SK-N-SH treated with all-trans-retinoic acid at 6 μM for 48 hours (cell line): ENCODE measurements at regions not wholly inside any gene's neighbourhood (a gene's known extent, or its start where the extent isn't known, plus 50 kb on each side); places are given as distances from the start of the nearest gene placed in this dataset.

ENCODE experiments used
- ATAC-seq: fragments of 200-7000 bp; cut with Tn5 transposase; 3 replicates; pipeline ENCODE4 v1.9.1; 2020; ENCODE audit warnings: mild to moderate bottlenecking, moderate library complexity
- ARNTL ChIP-seq: fragments of 450-650 bp; formaldehyde crosslinking; IDR thresholded peaks from 2 replicates; pipeline ENCODE4 v1.5.0; 2020; ENCODE audit warnings: low read depth, mild to moderate bottlenecking, moderate library complexity, borderline replicate concordance
- BACH2 ChIP-seq: fragments of 250-450 bp; sonication (Bioruptor Pico); IDR thresholded peaks from 2 replicates; pipeline ENCODE4 v1.9.0; 2021; ENCODE audit warnings: mild to moderate bottlenecking, borderline replicate concordance
- CSDC2 ChIP-seq: fragments of 250-450 bp; sonication (Bioruptor Pico); IDR thresholded peaks from 2 replicates; pipeline ENCODE4 v1.5.0; 2020; ENCODE audit warnings: mild to moderate bottlenecking, moderate library complexity
- CSRNP3 ChIP-seq: fragments of 250-450 bp; sonication (Bioruptor Pico); IDR thresholded peaks from 2 replicates; pipeline ENCODE4 v1.5.1; 2021; ENCODE audit warnings: mild to moderate bottlenecking, moderate library complexity
- GLIS3 ChIP-seq: fragments of 250-450 bp; sonication (Bioruptor Pico); IDR thresholded peaks from 2 replicates; pipeline ENCODE4 v1.5.0; 2020; ENCODE audit warnings: mild to moderate bottlenecking, moderate library complexity
- ISL1 ChIP-seq: fragments of 250-450 bp; sonication (Bioruptor Pico); IDR thresholded peaks from 2 replicates; pipeline ENCODE4 v2.1.2; 2022; ENCODE audit warnings: mild to moderate bottlenecking, moderate library complexity
- OSR1 ChIP-seq: fragments of 250-450 bp; sonication (Bioruptor Pico); IDR thresholded peaks from 2 replicates; pipeline ENCODE4 v1.8.0; 2022; ENCODE audit warnings: moderate library complexity, mild to moderate bottlenecking, inconsistent platforms
- PPARA ChIP-seq: fragments of 250-450 bp; sonication (Bioruptor Pico); IDR thresholded peaks from 2 replicates; pipeline ENCODE4 v1.5.0; 2020; ENCODE audit warnings: mild to moderate bottlenecking, borderline replicate concordance
- TOX ChIP-seq: fragments of 250-450 bp; sonication (Bioruptor Pico); IDR thresholded peaks from 2 replicates; pipeline ENCODE4 v1.8.0; 2021; ENCODE audit warnings: mild to moderate bottlenecking, moderate library complexity, borderline replicate concordance
- ZC3H10 ChIP-seq: fragments of 250-450 bp; sonication (Bioruptor Pico); IDR thresholded peaks from 2 replicates; pipeline ENCODE4 v1.5.1; 2021; ENCODE audit warnings: mild to moderate bottlenecking, moderate library complexity
- ZFP3 ChIP-seq: fragments of 250-450 bp; sonication (Bioruptor Pico); IDR thresholded peaks from 2 replicates; pipeline ENCODE4 v1.5.0; 2020; ENCODE audit warnings: mild to moderate bottlenecking, moderate library complexity
- ZFP30 ChIP-seq: fragments of 450-650 bp; formaldehyde crosslinking; IDR thresholded peaks from 2 replicates; pipeline ENCODE4 v1.5.0; 2022; ENCODE audit warnings: mild to moderate bottlenecking, moderate library complexity
- ZNF565 ChIP-seq: fragments of 450-650 bp; formaldehyde crosslinking; conservative IDR thresholded peaks from 2 replicates; pipeline ENCODE4 v1.5.0; 2020; ENCODE audit warnings: low read depth, mild to moderate bottlenecking, moderate library complexity
- TF ChIP-seq, protein P1 (sequence below): fragments of 250-450 bp; sonication (Bioruptor Pico); IDR thresholded peaks from 2 replicates; pipeline ENCODE4 v1.5.1; 2020; ENCODE audit warnings: low read depth, mild to moderate bottlenecking, moderate library complexity
- TF ChIP-seq, protein P2 (sequence below): fragments of 250-450 bp; sonication (Bioruptor Pico); IDR thresholded peaks from 2 replicates; pipeline ENCODE4 v1.5.0; 2020; ENCODE audit warnings: mild to moderate bottlenecking, moderate library complexity
- TF ChIP-seq, protein P3 (sequence below): fragments of 250-450 bp; sonication (Bioruptor Pico); IDR thresholded peaks from 2 replicates; pipeline ENCODE4 v1.8.0; 2020; ENCODE audit warnings: mild to moderate bottlenecking, moderate library complexity, borderline replicate concordance

DNA sequence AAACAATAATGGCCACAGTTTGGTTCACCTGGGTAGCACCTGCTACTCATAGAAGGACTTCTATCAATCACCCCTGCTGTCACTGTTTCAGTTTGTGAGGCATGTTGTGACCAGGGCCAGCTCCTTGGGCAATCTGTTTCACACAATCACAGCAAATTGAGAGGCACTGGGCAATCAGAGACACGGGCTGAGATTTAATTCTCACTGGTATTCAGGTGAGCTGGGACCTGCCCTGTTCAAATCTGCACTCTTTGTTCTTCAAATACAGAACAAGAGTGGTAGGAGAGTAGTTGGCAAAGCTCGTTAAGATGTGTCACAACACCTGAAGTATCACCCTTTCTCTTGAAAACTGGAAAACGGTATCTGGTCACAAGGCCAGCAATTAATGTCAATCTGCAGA, 57.8 kb upstream of the NAP1L1 start (continued):
- TF ChIP-seq, protein P1, sequence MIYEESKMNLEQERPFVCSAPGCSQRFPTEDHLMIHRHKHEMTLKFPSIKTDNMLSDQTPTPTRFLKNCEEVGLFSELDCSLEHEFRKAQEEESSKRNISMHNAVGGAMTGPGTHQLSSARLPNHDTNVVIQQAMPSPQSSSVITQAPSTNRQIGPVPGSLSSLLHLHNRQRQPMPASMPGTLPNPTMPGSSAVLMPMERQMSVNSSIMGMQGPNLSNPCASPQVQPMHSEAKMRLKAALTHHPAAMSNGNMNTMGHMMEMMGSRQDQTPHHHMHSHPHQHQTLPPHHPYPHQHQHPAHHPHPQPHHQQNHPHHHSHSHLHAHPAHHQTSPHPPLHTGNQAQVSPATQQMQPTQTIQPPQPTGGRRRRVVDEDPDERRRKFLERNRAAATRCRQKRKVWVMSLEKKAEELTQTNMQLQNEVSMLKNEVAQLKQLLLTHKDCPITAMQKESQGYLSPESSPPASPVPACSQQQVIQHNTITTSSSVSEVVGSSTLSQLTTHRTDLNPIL, result no peak
- no peak for TF ChIP-seq ZNF565 (CRISPR knock-in tag)
- TF ChIP-seq ZC3H10 (CRISPR knock-in tag), result no peak
- TF ChIP-seq, all 23 proteins: peak for 0

DNA sequence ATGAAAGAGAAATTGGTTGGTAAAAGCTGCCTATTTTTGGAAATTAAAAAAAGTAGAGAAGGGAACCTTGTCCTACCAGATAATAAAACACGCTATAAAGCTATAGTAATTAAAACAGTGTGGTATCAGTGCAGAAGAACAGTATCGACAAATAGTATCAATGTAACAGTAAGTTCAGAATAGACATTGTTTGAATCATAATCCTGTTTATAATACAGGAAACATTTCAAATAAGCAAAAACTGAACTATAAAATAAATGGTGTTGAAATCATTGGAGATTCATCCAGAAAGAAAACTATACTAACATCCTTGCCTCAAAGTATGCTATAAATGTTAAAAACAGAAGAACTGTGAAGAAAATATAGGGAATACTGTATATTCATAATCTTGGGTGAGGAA, 54.2 kb upstream of the NAP1L1 start:
- ATAC-seq, result no peak
- no peak for TF ChIP-seq ISL1 (CRISPR knock-in tag)
- TF ChIP-seq, protein P2, sequence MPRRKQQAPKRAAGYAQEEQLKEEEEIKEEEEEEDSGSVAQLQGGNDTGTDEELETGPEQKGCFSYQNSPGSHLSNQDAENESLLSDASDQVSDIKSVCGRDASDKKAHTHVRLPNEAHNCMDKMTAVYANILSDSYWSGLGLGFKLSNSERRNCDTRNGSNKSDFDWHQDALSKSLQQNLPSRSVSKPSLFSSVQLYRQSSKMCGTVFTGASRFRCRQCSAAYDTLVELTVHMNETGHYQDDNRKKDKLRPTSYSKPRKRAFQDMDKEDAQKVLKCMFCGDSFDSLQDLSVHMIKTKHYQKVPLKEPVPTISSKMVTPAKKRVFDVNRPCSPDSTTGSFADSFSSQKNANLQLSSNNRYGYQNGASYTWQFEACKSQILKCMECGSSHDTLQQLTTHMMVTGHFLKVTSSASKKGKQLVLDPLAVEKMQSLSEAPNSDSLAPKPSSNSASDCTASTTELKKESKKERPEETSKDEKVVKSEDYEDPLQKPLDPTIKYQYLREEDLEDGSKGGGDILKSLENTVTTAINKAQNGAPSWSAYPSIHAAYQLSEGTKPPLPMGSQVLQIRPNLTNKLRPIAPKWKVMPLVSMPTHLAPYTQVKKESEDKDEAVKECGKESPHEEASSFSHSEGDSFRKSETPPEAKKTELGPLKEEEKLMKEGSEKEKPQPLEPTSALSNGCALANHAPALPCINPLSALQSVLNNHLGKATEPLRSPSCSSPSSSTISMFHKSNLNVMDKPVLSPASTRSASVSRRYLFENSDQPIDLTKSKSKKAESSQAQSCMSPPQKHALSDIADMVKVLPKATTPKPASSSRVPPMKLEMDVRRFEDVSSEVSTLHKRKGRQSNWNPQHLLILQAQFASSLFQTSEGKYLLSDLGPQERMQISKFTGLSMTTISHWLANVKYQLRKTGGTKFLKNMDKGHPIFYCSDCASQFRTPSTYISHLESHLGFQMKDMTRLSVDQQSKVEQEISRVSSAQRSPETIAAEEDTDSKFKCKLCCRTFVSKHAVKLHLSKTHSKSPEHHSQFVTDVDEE, result no peak
- no peak for TF ChIP-seq ZFP30 (CRISPR knock-in tag)
- TF ChIP-seq PPARA (CRISPR knock-in tag), result no peak
- no peak for TF ChIP-seq ZC3H10 (CRISPR knock-in tag)
- TF ChIP-seq TOX (CRISPR knock-in tag), result no peak
- no peak for TF ChIP-seq OSR1 (CRISPR knock-in tag)
- TF ChIP-seq ZNF565 (CRISPR knock-in tag), result no peak
- TF ChIP-seq GLIS3 (CRISPR knock-in tag), result no peak
- TF ChIP-seq ZFP3 (CRISPR knock-in tag), result no peak

GRCh38 chr12:76137606-76138005, 53.1 kb upstream of the NAP1L1 start:
- no peak for TF ChIP-seq ZNF565 (CRISPR knock-in tag)
- no peak for TF ChIP-seq TOX (CRISPR knock-in tag)
- TF ChIP-seq, protein P2, result no peak
- no peak for TF ChIP-seq CSRNP3 (CRISPR knock-in tag)
- no peak for TF ChIP-seq OSR1 (CRISPR knock-in tag)
- TF ChIP-seq, protein P1, result no peak
- no peak for TF ChIP-seq CSDC2
- TF ChIP-seq, protein P3, sequence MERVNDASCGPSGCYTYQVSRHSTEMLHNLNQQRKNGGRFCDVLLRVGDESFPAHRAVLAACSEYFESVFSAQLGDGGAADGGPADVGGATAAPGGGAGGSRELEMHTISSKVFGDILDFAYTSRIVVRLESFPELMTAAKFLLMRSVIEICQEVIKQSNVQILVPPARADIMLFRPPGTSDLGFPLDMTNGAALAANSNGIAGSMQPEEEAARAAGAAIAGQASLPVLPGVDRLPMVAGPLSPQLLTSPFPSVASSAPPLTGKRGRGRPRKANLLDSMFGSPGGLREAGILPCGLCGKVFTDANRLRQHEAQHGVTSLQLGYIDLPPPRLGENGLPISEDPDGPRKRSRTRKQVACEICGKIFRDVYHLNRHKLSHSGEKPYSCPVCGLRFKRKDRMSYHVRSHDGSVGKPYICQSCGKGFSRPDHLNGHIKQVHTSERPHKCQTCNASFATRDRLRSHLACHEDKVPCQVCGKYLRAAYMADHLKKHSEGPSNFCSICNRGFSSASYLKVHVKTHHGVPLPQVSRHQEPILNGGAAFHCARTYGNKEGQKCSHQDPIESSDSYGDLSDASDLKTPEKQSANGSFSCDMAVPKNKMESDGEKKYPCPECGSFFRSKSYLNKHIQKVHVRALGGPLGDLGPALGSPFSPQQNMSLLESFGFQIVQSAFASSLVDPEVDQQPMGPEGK (CRISPR knock-in tag), result no peak
- TF ChIP-seq, all 23 proteins: peak for 0
- ATAC-seq, result no peak

DNA sequence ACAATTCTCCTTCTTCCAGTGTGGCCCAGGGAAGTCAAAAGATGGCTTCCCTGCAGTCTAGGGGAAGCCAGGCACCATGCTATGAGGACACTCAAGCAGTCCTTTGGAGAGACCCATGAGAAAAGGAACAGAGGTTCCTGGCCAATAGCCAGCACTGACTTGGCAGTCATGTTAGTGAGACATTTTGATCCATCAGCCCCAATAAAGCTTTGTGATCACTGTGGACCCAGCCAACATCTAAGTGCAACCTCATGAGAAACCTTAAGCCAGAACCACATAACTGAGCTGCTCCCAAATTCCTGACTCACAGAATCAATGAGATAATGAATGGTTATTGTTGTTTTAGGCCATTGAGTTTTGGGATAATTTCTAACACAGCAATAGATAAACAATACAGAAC, 51.0 kb upstream of the NAP1L1 start:
- no peak for ATAC-seq
- TF ChIP-seq BACH2 (CRISPR knock-in tag) (no peak), ZFP30 (CRISPR knock-in tag) (no peak), CSRNP3 (CRISPR knock-in tag) (no peak), ARNTL (CRISPR knock-in tag) (no peak), ZC3H10 (CRISPR knock-in tag) (no peak), ISL1 (CRISPR knock-in tag) (no peak)
- TF ChIP-seq, protein P2, result no peak
- TF ChIP-seq, protein P1, result no peak
